ENCODE measurements at regions not wholly inside any gene's neighbourhood (a gene's known extent, or its start where the extent isn't known, plus 50 kb on each side); places are given as distances from the start of the nearest gene placed in this dataset.

DNA sequence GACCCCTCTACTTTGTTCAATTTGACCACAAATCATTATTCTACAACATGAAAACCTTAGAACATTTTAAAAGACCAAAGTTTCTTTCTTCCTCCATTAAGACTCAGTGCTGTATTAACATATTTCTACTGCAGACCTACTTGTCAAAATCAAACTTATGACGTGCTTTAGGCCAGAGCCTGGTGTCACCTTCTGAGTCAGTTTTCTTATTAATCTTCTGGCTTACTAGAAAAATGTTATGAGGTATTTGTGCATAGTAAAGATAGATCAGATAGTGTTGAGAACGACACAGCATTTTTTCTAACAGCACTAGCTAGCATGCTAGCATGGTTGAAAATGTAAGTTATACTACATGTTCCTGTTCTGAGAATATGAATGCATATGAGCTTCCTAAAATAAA lies 333.6 kb upstream of the FAM241A start:
- no peak for ATAC-seq
- Histone ChIP-seq H3K36me3 (ENCODE audit: low read depth) (no peaks in the 10 kb centered on the region), H3K4me1 (ENCODE audit: low read depth) (no peaks in the 10 kb centered on the region), H3K4me3 (no peak overlapping the region), H3K9me3 (peaks cover 3% of the 10 kb centered on the region)
- DNase-seq, result no peak
- TF ChIP-seq, protein P1, sequence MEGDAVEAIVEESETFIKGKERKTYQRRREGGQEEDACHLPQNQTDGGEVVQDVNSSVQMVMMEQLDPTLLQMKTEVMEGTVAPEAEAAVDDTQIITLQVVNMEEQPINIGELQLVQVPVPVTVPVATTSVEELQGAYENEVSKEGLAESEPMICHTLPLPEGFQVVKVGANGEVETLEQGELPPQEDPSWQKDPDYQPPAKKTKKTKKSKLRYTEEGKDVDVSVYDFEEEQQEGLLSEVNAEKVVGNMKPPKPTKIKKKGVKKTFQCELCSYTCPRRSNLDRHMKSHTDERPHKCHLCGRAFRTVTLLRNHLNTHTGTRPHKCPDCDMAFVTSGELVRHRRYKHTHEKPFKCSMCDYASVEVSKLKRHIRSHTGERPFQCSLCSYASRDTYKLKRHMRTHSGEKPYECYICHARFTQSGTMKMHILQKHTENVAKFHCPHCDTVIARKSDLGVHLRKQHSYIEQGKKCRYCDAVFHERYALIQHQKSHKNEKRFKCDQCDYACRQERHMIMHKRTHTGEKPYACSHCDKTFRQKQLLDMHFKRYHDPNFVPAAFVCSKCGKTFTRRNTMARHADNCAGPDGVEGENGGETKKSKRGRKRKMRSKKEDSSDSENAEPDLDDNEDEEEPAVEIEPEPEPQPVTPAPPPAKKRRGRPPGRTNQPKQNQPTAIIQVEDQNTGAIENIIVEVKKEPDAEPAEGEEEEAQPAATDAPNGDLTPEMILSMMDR (IDR thresholded peaks at IDR 0.05), result no peak
- intact Hi-C loops (cut with DNase I, micrococcal nuclease), result no loop called here

DNA sequence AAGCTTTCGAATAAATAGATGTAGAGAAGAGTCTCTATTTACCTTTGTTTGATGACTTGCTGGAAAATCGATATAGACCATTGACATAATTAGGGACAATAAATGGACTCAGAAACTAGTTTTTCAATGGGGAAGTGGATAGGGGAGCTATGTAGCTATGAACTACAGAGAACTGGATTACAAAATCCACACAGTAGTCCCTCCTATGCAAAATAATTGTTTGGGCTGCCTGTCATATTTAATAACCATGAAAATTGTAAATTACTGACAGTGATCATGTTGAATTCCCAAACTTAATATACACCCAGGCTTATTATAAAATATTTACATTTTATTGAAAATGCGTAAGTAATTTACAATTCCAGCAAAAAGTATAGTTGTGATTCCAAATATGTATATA lies 333.1 kb upstream of the FAM241A start:
- no peak overlapping the region for H3K4me3 ChIP-seq
- no peaks in the 10 kb centered on the region for H3K4me1 ChIP-seq (ENCODE audit: low read depth)
- no peak for DNase-seq
- no peak for ATAC-seq
- intact Hi-C loops (cut with DNase I, micrococcal nuclease), result no loop called here
- H3K36me3 ChIP-seq (ENCODE audit: low read depth), result no peaks in the 10 kb centered on the region
- peaks cover 5% of the 10 kb centered on the region for H3K9me3 ChIP-seq
- TF ChIP-seq, protein P1 (IDR thresholded peaks at IDR 0.05), result no peak

DNA sequence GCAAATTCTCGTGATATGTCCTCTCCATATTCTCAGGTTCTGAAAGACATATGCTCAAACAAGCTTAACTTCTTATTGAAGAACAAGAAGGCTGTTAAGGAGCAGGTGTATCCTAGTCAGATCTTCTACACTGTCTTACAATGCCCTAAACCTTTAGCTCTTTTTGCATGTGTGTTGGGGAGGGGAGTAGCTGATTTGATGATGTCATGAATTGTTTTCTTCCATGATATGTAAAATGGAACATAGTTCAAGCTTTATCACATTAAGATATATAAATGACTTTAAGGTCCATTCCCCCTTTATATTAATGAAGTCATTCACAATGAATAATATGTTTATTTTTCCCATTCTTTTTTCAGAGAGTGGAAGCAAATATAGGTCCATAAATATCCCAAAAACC lies 332.5 kb upstream of the FAM241A start:
- intact Hi-C loops (cut with DNase I, micrococcal nuclease), result no loop called here
- H3K4me1 ChIP-seq (ENCODE audit: low read depth), result no peaks in the 10 kb centered on the region
- TF ChIP-seq, protein P1 (IDR thresholded peaks at IDR 0.05), result no peak
- H3K4me3 ChIP-seq, result no peak overlapping the region
- DNase-seq, result no peak
- H3K36me3 ChIP-seq (ENCODE audit: low read depth), result no peaks in the 10 kb centered on the region
- H3K9me3 ChIP-seq, result peaks cover 5% of the 10 kb centered on the region
- ATAC-seq, result no peak

DNA sequence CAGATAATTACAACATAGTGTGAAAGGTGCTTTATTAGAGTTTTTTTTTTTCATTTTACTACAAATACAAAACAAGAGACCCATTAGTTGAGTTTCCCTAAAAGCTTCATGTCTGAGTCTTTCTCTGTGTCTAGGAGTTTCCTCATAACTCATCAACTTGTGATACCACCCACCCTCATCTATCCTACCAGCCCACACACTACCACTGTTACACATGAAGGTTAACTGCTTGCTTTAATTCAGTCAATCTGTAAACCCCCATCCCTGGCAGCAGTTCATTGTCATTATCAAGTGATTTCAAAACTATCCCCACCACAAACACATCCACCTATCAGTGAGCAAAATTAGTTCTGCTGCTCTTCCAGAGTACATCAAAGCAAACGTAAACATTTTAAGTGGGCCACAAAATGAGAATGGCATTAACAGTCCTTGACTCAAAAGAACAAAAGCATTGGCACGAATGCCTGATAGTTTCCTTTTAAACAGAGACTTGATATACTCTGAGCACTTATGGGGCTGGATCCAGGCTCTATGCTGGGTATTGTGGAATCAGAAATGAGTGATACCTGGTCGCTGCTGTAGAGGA lies 331.6 kb upstream of the FAM241A start:
- ATAC-seq (no peak), DNase-seq (no peak)
- intact Hi-C loops (cut with DNase I, micrococcal nuclease), result no loop called here
- Histone ChIP-seq H3K4me3 (no peak overlapping the region), H3K36me3 (ENCODE audit: low read depth) (no peaks in the 10 kb centered on the region), H3K4me1 (ENCODE audit: low read depth) (no peaks in the 10 kb centered on the region), H3K9me3 (peaks cover 5% of the 10 kb centered on the region)
- TF ChIP-seq, protein P1 (IDR thresholded peaks at IDR 0.05), result no peak

DNA sequence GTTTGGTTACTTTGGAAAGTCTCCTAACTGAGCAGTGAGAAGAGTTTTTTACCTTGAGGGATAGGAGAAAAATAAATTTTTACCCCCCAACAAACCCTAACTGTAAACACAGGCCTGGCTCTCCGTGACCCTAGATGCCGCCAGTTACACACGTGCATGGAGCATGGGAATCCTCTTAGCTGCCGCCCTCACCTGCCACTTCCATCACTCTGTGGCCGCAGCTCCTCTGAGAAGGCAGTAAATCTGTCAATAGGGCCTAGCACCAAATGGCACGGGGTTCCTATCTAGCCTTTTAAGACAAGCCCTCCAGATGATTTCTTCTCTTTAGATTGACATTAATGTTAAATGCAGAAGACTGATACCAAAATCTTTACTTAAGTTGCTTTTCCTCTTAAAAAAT lies 330.3 kb upstream of the FAM241A start:
- intact Hi-C loops (cut with DNase I, micrococcal nuclease), result no loop called here
- DNase-seq (no peak), ATAC-seq (no peak)
- TF ChIP-seq, protein P1 (IDR thresholded peaks at IDR 0.05), result no peak
- H3K36me3 ChIP-seq (ENCODE audit: low read depth), result no peaks in the 10 kb centered on the region
- H3K9me3 ChIP-seq, result peaks cover 5% of the 10 kb centered on the region
- no peaks in the 10 kb centered on the region for H3K4me1 ChIP-seq (ENCODE audit: low read depth)
- no peak overlapping the region for H3K4me3 ChIP-seq

DNA sequence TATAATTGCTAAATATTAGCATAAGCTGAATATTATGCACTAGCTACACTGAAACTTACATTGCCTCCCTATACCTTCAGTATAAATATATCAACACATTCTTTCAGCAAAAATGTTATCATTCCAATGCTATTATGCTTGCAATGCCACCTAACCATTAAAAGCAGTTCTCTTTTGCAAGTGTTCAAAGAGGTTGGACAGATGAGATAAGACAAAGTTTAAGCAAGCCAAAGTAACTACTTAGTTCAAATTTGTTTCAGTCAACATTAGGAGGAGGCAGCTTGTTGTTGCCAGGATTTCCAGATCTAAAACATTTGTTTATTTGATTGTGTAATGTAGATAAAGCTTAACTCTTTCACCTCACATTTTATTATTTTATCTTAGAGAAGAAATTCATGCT lies 323.9 kb upstream of the FAM241A start:
- H3K9me3 ChIP-seq, result peaks cover 5% of the 10 kb centered on the region
- H3K4me1 ChIP-seq (ENCODE audit: low read depth), result no peaks in the 10 kb centered on the region
- TF ChIP-seq, protein P1 (IDR thresholded peaks at IDR 0.05), result no peak
- ATAC-seq (no peak), DNase-seq (no peak)
- H3K36me3 ChIP-seq (ENCODE audit: low read depth), result no peaks in the 10 kb centered on the region
- H3K4me3 ChIP-seq, result no peak overlapping the region
- intact Hi-C loops (cut with DNase I, micrococcal nuclease), result no loop called here

Measured in mucosa of descending colon (tissue), 3 donors.